H1 (cell line): ENCODE measurements at regions not wholly inside any gene's neighbourhood (a gene's known extent, or its start where the extent isn't known, plus 50 kb on each side); places are given as distances from the start of the nearest gene placed in this dataset.

Source experiments
- CTCF ChIA-PET: fragments of 300-600 bp; sonication (Branson Sonifier 250); formaldehyde crosslinking; loops from one replicate; lab custom pipeline; 2021; ENCODE audit not compliant: partially characterized antibody; lab: Charles Lee
- POLR2A ChIA-PET: fragments of 300-600 bp; sonication (Branson Sonifier 250); formaldehyde crosslinking; loops from one replicate; lab custom pipeline; 2021; ENCODE audit warnings: inconsistent platforms; ENCODE audit not compliant: partially characterized antibody; lab: Charles Lee
- DNase-seq, 2 experiments: peaks; one replicate each; pipeline versions ENCODE4 v3.0.0 to v3.0.0-alpha.2; 2010 to 2022; ENCODE audit warnings: low spot score in 2 of 2, low read depth in 1 of 2, mixed read lengths in 1 of 2
- FAIRE-seq: peaks from 2 replicates; lab custom pipeline; 2011; peaks lifted over from hg19 to GRCh38; lab: Jason Lieb, UNC
- H2AFZ ChIP-seq: 2 replicates; pipeline ENCODE4 v1.8.1; 2012; ENCODE audit warnings: low read length, inconsistent platforms
- H2AK5ac ChIP-seq: 2 replicates; pipeline ENCODE4 v1.6.1; 2013; ENCODE audit warnings: low read depth, low read length
- H2BK120ac ChIP-seq: replicated peaks from 2 replicates; pipeline ENCODE3; 2013; ENCODE audit warnings: low read depth, low read length, inconsistent platforms
- H2BK12ac ChIP-seq: 2 replicates; pipeline ENCODE4 v1.6.1; 2013; ENCODE audit warnings: low read depth, low read length
- H2BK15ac ChIP-seq: 2 replicates; pipeline ENCODE4 v1.6.1; 2013; ENCODE audit warnings: low read length
- H2BK20ac ChIP-seq: 2 replicates; pipeline ENCODE4 v1.6.1; 2013; ENCODE audit warnings: low read length
- H2BK5ac ChIP-seq: 2 replicates; pipeline ENCODE4 v1.6.1; 2013; ENCODE audit warnings: low read depth, low read length
- H3K14ac ChIP-seq: 2 replicates; pipeline ENCODE4 v1.6.1; 2013; ENCODE audit warnings: inconsistent platforms; ENCODE audit not compliant: insufficient read length
- H3K18ac ChIP-seq: 2 replicates; pipeline ENCODE4 v1.6.1; 2013; ENCODE audit warnings: low read length; ENCODE audit errors: extremely low read depth
- H3K23ac ChIP-seq: 2 replicates; pipeline ENCODE4 v1.6.1; 2013; ENCODE audit warnings: inconsistent platforms; ENCODE audit not compliant: insufficient read length
- H3K23me2 ChIP-seq: 2 replicates; pipeline ENCODE4 v1.6.1; 2013; ENCODE audit warnings: low read depth, low read length
- H3K27ac ChIP-seq: 2 replicates; pipeline ENCODE4 v1.6.1; 2011; ENCODE audit warnings: low read depth, low read length, inconsistent platforms
- H3K27me3 ChIP-seq, 4 experiments: replicated peaks in 1 of 4; 1 replicate in 1 of 4; 2 replicates in 3 of 4; pipeline versions ENCODE4 v1.6.1 to v1.8.1; 2011 to 2013; ENCODE audit warnings: low read length in 3 of 4, mild to moderate bottlenecking in 3 of 4, inconsistent platforms in 2 of 4, mixed read lengths in 2 of 4, moderate library complexity in 1 of 4; ENCODE audit not compliant: control insufficient read depth in 3 of 4, insufficient read depth in 3 of 4; ENCODE audit errors: extremely low read depth in 1 of 4
- H3K36me3 ChIP-seq, 4 experiments: 2 replicates each; pipeline versions ENCODE4 v1.6.1 to v1.8.1; 2011 to 2013; ENCODE audit warnings: mild to moderate bottlenecking in 4 of 4, low read length in 3 of 4, moderate library complexity in 2 of 4, control low read depth in 1 of 4, inconsistent platforms in 1 of 4; ENCODE audit not compliant: insufficient read depth in 4 of 4, control insufficient read depth in 2 of 4
- H3K4ac ChIP-seq: replicated peaks from 2 replicates; pipeline ENCODE3; 2013; ENCODE audit warnings: low read length, low read depth, mixed read lengths, inconsistent platforms; ENCODE audit not compliant: insufficient read length
- H3K4me1 ChIP-seq, 4 experiments: replicated peaks in 1 of 4; 1 replicate in 1 of 4; 2 replicates in 3 of 4; pipeline versions ENCODE4 v1.6.1 to v1.8.1; 2011 to 2013; ENCODE audit warnings: low read length in 3 of 4, inconsistent platforms in 2 of 4, mixed read lengths in 1 of 4; ENCODE audit not compliant: insufficient read depth in 4 of 4, control insufficient read depth in 3 of 4
- H3K4me2 ChIP-seq, 2 experiments: 2 replicates each; pipeline versions ENCODE4 v1.6.1 to v1.8.1; 2011 to 2013; ENCODE audit warnings: low read depth in 2 of 2, low read length in 2 of 2, control low read depth in 1 of 2, inconsistent platforms in 1 of 2, mild to moderate bottlenecking in 1 of 2; ENCODE audit not compliant: insufficient read depth in 1 of 2
- H3K4me3 ChIP-seq, 4 experiments: fragments of 200-600, 300-600 bp in 1 of 4; sonication (generic), shearing (Covaris generic), sonication (Bioruptor Twin) in 1 of 4; 2 replicates each; pipeline versions ENCODE4 v1.5.1 to v1.8.1; 2011 to 2016; ENCODE audit warnings: low read length in 4 of 4, low read depth in 3 of 4, control low read depth in 2 of 4, inconsistent platforms in 2 of 4, mild to moderate bottlenecking in 2 of 4, mixed read lengths in 1 of 4, moderate library complexity in 1 of 4; ENCODE audit not compliant: insufficient read depth in 2 of 4; ENCODE audit errors: extremely low read depth in 1 of 4
- H3K56ac ChIP-seq: replicated peaks from 2 replicates; pipeline ENCODE3; 2013; ENCODE audit warnings: low read depth, mild to moderate bottlenecking, mixed read lengths, low read length, inconsistent platforms; ENCODE audit not compliant: insufficient read length
- H3K79me1 ChIP-seq: 2 replicates; pipeline ENCODE4 v1.6.1; 2013; ENCODE audit warnings: low read depth, low read length, control low read depth
- H3K79me2 ChIP-seq, 2 experiments: 2 replicates each; pipeline versions ENCODE4 v1.6.1 to v1.8.1; 2012 to 2013; ENCODE audit warnings: low read length in 2 of 2, mild to moderate bottlenecking in 2 of 2, inconsistent platforms in 1 of 2; ENCODE audit not compliant: insufficient read depth in 2 of 2, control insufficient read depth in 1 of 2
- H3K9ac ChIP-seq, 4 experiments: replicated peaks in 1 of 4; 1 replicate in 1 of 4; 2 replicates in 3 of 4; pipeline versions ENCODE4 v1.6.1 to v1.8.1; 2011 to 2013; ENCODE audit warnings: low read depth in 3 of 4, low read length in 3 of 4, control low read depth in 2 of 4, mild to moderate bottlenecking in 2 of 4, moderate library complexity in 2 of 4, inconsistent platforms in 1 of 4; ENCODE audit errors: extremely low read depth in 1 of 4
- H3K9me3 ChIP-seq, 2 experiments: 2 replicates each; pipeline versions ENCODE4 v1.6.1 to v1.8.1; 2012 to 2013; ENCODE audit warnings: mild to moderate bottlenecking in 2 of 2, moderate library complexity in 2 of 2, control low read depth in 1 of 2, inconsistent platforms in 1 of 2, low read depth in 1 of 2, low read length in 1 of 2, mixed read lengths in 1 of 2; ENCODE audit not compliant: insufficient read depth in 2 of 2
- H4K20me1 ChIP-seq, 2 experiments: replicated peaks in 1 of 2; 2 replicates each; pipeline versions ENCODE3 to v1.8.1; 2011 to 2013; ENCODE audit warnings: inconsistent platforms in 2 of 2, low read length in 2 of 2, mild to moderate bottlenecking in 1 of 2; ENCODE audit not compliant: insufficient read depth in 2 of 2, control insufficient read depth in 1 of 2
- H4K5ac ChIP-seq: 2 replicates; pipeline ENCODE4 v1.6.1; 2013; ENCODE audit warnings: low read length, low read depth, mixed read lengths, inconsistent platforms; ENCODE audit not compliant: insufficient read length
- H4K8ac ChIP-seq: 2 replicates; pipeline ENCODE4 v1.8.0; 2013; ENCODE audit warnings: mild to moderate bottlenecking, moderate library complexity, low read length, inconsistent platforms; ENCODE audit not compliant: insufficient read depth; ENCODE audit errors: extremely low read depth
- H4K91ac ChIP-seq: replicated peaks from 2 replicates; pipeline ENCODE3; 2013; ENCODE audit warnings: low read length, mixed read lengths, inconsistent platforms; ENCODE audit not compliant: insufficient read length
- FOSL1 ChIP-seq: IDR thresholded peaks from 2 replicates; pipeline ENCODE4 v1.6.1; 2011; ENCODE audit warnings: mild to moderate bottlenecking, low read depth, low read length, moderate library complexity; ENCODE audit not compliant: insufficient read depth
- TBP ChIP-seq: IDR thresholded peaks from 2 replicates; pipeline ENCODE4 v1.6.1; 2011; ENCODE audit warnings: low read depth, low read length, improper control_type of control experiment
- WGBS, 2 experiments: shearing (Covaris generic) in 1 of 2; methylation state at CpG; one replicate each; pipeline versions ENCODE4 v1.1.6 to v1.1.7; 2013 to 2015; ENCODE audit warnings: low lambda C conversion rate in 2 of 2, mixed read lengths in 2 of 2, inconsistent platforms in 1 of 2, low coverage in 1 of 2, missing lambda C conversion rate in 1 of 2; ENCODE audit not compliant: insufficient replicate concordance in 2 of 2, insufficient coverage in 1 of 2, insufficient read length in 1 of 2; ENCODE audit errors: extremely low coverage in 1 of 2, missing lambda C conversion rate in 1 of 2; 5-methylcytosine and 5-hydroxymethylcytosine counted together

- no peak overlapping the region for H4K8ac ChIP-seq
- CTCF ChIA-PET, result no interaction called here
- H3K9ac ChIP-seq, result no peak overlapping the region
- no peak overlapping the region for H2AFZ ChIP-seq
- no peak overlapping the region for H2BK20ac ChIP-seq
- no peak overlapping the region for H3K4ac ChIP-seq
- H3K23me2 ChIP-seq, result no peaks in the 10 kb centered on the region
- no peaks in the 10 kb centered on the region for H3K4me1 ChIP-seq
- no peak for TF ChIP-seq FOSL1
- peak; percentile 55; the same call in 1 of the 2 replicates for TF ChIP-seq TBP
- H3K14ac ChIP-seq, result no peak overlapping the region
- WGBS, 2 experiments, result 88% methylated on average over 8 of the region's 8 CpGs; no CpG with 5 or more reads in 1 of the 2 experiments
- H4K91ac ChIP-seq, result no peak overlapping the region
- no peak overlapping the region for H4K5ac ChIP-seq
- no peak overlapping the region for H2AK5ac ChIP-seq
- H2BK120ac ChIP-seq, result no peak overlapping the region
- H2BK5ac ChIP-seq, result no peak overlapping the region
- no peak overlapping the region for H3K18ac ChIP-seq
- no peak overlapping the region for H3K56ac ChIP-seq
- H3K4me3 ChIP-seq, result no peak overlapping the region
- POLR2A ChIA-PET, result interaction anchor here (0.6 kb wide), 1 partner anchor 85 kb away, joined by 3 read pairs; no protein-coding TSS in a partner anchor
- H3K79me2 ChIP-seq, result no peaks in the 10 kb centered on the region
- no peaks in the 10 kb centered on the region for H3K79me1 ChIP-seq
- H4K20me1 ChIP-seq, result no peaks in the 10 kb centered on the region
- H3K27me3 ChIP-seq, result no peaks in the 10 kb centered on the region
- H3K27ac ChIP-seq, result no peak overlapping the region
- no peak for FAIRE-seq
- H3K4me2 ChIP-seq, result no peak overlapping the region
- DNase-seq, result no peak
- H2BK15ac ChIP-seq, result no peak overlapping the region
- H3K36me3 ChIP-seq, result no peaks in the 10 kb centered on the region
- no peak overlapping the region for H2BK12ac ChIP-seq
- no peak overlapping the region for H3K23ac ChIP-seq
- H3K9me3 ChIP-seq, result no peaks in the 10 kb centered on the region
These were observed 84.4 kb upstream of the STK26 start for GRCh38 chrX:131938749-131939148.
